Neural cell (in vitro differentiated cells): ENCODE measurements at regions not wholly inside any gene's neighbourhood (a gene's known extent, or its start where the extent isn't known, plus 50 kb on each side); places are given as distances from the start of the nearest gene placed in this dataset.
"Not testable (repeated sequence)": the region's sequence is repeated elsewhere in the genome, so short reads cannot be mapped to it uniquely, and the experiment has no call there.

ENCODE experiments used
- H2AFZ ChIP-seq: fragments of 200-600, 300-800 bp; sonication (generic), shearing (Covaris generic); 2 replicates; pipeline ENCODE4 v1.6.0; 2014; ENCODE audit warnings: low read depth, mild to moderate bottlenecking, antibody characterized with exemption, low read length, moderate library complexity
- H3F3A ChIP-seq: fragments of 200-600 bp; shearing (Covaris generic); 2 replicates; pipeline ENCODE4 v1.6.1; 2016; ENCODE audit warnings: mild to moderate bottlenecking, moderate library complexity, mixed read lengths, antibody characterized with exemption, low read length; ENCODE audit not compliant: insufficient read depth, poor library complexity, severe bottlenecking
- H3K27ac ChIP-seq: fragments of 200-600, 300-800 bp; sonication (generic), shearing (Covaris generic); 2 replicates; pipeline ENCODE4 v1.5.1; 2014; ENCODE audit warnings: mild to moderate bottlenecking, low read length, moderate library complexity
- H3K27me3 ChIP-seq: fragments of 300-800, 200-600 bp; sonication (generic), shearing (Covaris generic); 2 replicates; pipeline ENCODE4 v1.6.0; 2014; ENCODE audit warnings: mild to moderate bottlenecking, low read depth, low read length, moderate library complexity; ENCODE audit not compliant: insufficient read depth
- H3K36me3 ChIP-seq: fragments of 300-800, 200-600 bp; sonication (generic), shearing (Covaris generic); 2 replicates; pipeline ENCODE4 v1.5.1; 2014; ENCODE audit warnings: mild to moderate bottlenecking, antibody characterized with exemption, low read length, moderate library complexity; ENCODE audit not compliant: insufficient read depth
- H3K4me2 ChIP-seq: fragments of 300-800, 200-600 bp; sonication (generic), shearing (Covaris generic); 2 replicates; pipeline ENCODE4 v1.6.0; 2014; ENCODE audit warnings: mild to moderate bottlenecking, low read length
- H3K4me3 ChIP-seq: fragments of 300-800, 200-600 bp; sonication (generic), shearing (Covaris generic); 2 replicates; pipeline ENCODE4 v1.5.1; 2014; ENCODE audit warnings: mild to moderate bottlenecking, low read length, moderate library complexity
- H3K79me2 ChIP-seq: fragments of 200-600 bp; shearing (Covaris generic); replicated peaks from 2 replicates; pipeline ENCODE4 v1.6.0; 2014; ENCODE audit warnings: mild to moderate bottlenecking, low read length, moderate library complexity; ENCODE audit not compliant: insufficient read depth
- H3K9ac ChIP-seq: fragments of 300-800, 200-600 bp; sonication (generic), shearing (Covaris generic); 2 replicates; pipeline ENCODE4 v1.6.1; 2016; ENCODE audit warnings: mild to moderate bottlenecking, low read length, mixed read lengths
- H3K9me2 ChIP-seq: fragments of 200-600 bp; shearing (Covaris generic); 2 replicates; pipeline ENCODE4 v1.6.1; 2016; ENCODE audit warnings: mild to moderate bottlenecking, low read length, mixed read lengths; ENCODE audit not compliant: insufficient read depth
- H3K9me3 ChIP-seq: fragments of 200-600, 300-800 bp; sonication (generic), shearing (Covaris generic); 2 replicates; pipeline ENCODE4 v1.6.1; 2016; ENCODE audit warnings: mild to moderate bottlenecking, mixed run types, low read length, moderate library complexity, mixed read lengths
- H4K20me1 ChIP-seq: fragments of 200-600 bp; shearing (Covaris generic); 2 replicates; pipeline ENCODE4 v1.6.1; 2016; ENCODE audit warnings: mild to moderate bottlenecking, mixed run types; ENCODE audit not compliant: insufficient read depth
- CTCF ChIP-seq: fragments of 450-650 bp; IDR thresholded peaks from 2 replicates; pipeline ENCODE4 v1.5.1; 2014; ENCODE audit warnings: antibody characterized with exemption, mild to moderate bottlenecking, moderate library complexity; ENCODE audit not compliant: poor library complexity, severe bottlenecking
- EP300 ChIP-seq: fragments of 450-650 bp; conservative IDR thresholded peaks from 2 replicates; pipeline ENCODE4 v1.6.1; 2014; ENCODE audit warnings: antibody characterized with exemption, mild to moderate bottlenecking, moderate library complexity; ENCODE audit not compliant: poor library complexity, severe bottlenecking
- EZH2 ChIP-seq: fragments of 200-600, 300-800 bp; shearing (Covaris generic), sonication (generic); IDR thresholded peaks from 2 replicates; pipeline ENCODE4 v1.6.1; 2014; ENCODE audit warnings: antibody characterized with exemption, low read length, borderline replicate concordance, mild to moderate bottlenecking; ENCODE audit not compliant: insufficient read depth, poor library complexity, severe bottlenecking
- MXI1 ChIP-seq: fragments of 450-650 bp; conservative IDR thresholded peaks from 2 replicates; pipeline ENCODE4 v1.6.1; 2014; ENCODE audit warnings: antibody characterized with exemption, mild to moderate bottlenecking; ENCODE audit not compliant: poor library complexity, severe bottlenecking
- POLR2AphosphoS5 ChIP-seq: IDR thresholded peaks from 2 replicates; pipeline ENCODE4 v1.6.1; 2012
- RAD21 ChIP-seq: fragments of 450-650 bp; conservative IDR thresholded peaks from 2 replicates; pipeline ENCODE4 v1.6.1; 2014; ENCODE audit warnings: antibody characterized with exemption, mild to moderate bottlenecking, moderate library complexity
- REST ChIP-seq: IDR thresholded peaks from 2 replicates; pipeline ENCODE4 v1.6.1; 2012; ENCODE audit warnings: borderline replicate concordance
- SMC3 ChIP-seq: fragments of 450-650 bp; conservative IDR thresholded peaks from 2 replicates; pipeline ENCODE4 v1.6.1; 2014; ENCODE audit warnings: antibody characterized with exemption, mild to moderate bottlenecking, moderate library complexity; ENCODE audit not compliant: poor library complexity
- TAF1 ChIP-seq: IDR thresholded peaks from 2 replicates; pipeline ENCODE4 v1.6.1; 2012; ENCODE audit warnings: low read depth

- no peak overlapping the region for H3K27ac ChIP-seq
- no peak overlapping the region for H3K9ac ChIP-seq
- no peak overlapping the region for H3K4me3 ChIP-seq
- H3K4me2 ChIP-seq: no peak overlapping the region
- peaks cover 27% of the 10 kb centered on the region for H3K9me3 ChIP-seq
- no peaks in the 10 kb centered on the region for H3F3A ChIP-seq
- no peaks in the 10 kb centered on the region for H4K20me1 ChIP-seq
- TF ChIP-seq EZH2 (no peak), TAF1 (no peak), POLR2AphosphoS5 (no peak), SMC3 (no peak), MXI1 (no peak), CTCF (no peak), EP300 (no peak), REST (no peak), RAD21 (no peak)
- H3K9me2 ChIP-seq: no peaks in the 10 kb centered on the region
- H3K36me3 ChIP-seq: no peaks in the 10 kb centered on the region
- no peaks in the 10 kb centered on the region for H3K27me3 ChIP-seq
- no peak overlapping the region for H2AFZ ChIP-seq
- H3K79me2 ChIP-seq: no peaks in the 10 kb centered on the region
These were observed 1512.7 kb upstream of the TPTE start for GRCh38 chr21:9008636-9009035.

GRCh38 chr21:9009267-9010016 lies 1511.9 kb upstream of the TPTE start:
- H3K9me2 ChIP-seq, H3K9ac ChIP-seq, H3K79me2 ChIP-seq, H3K36me3 ChIP-seq, H2AFZ ChIP-seq, H3F3A ChIP-seq, H3K27me3 ChIP-seq, H3K27ac ChIP-seq, H4K20me1 ChIP-seq, H3K4me3 ChIP-seq, H3K4me2 ChIP-seq: not testable (repeated sequence)
- H3K9me3 ChIP-seq: peaks cover 27% of the 10 kb centered on the region

GRCh38 chr21:9010121-9010795 lies 1511.1 kb upstream of the TPTE start:
- H4K20me1 ChIP-seq, H3F3A ChIP-seq, H3K4me3 ChIP-seq, H3K9me2 ChIP-seq, H3K9ac ChIP-seq, H2AFZ ChIP-seq, H3K27me3 ChIP-seq, H3K36me3 ChIP-seq, H3K79me2 ChIP-seq, H3K4me2 ChIP-seq, H3K27ac ChIP-seq: not testable (repeated sequence)
- H3K9me3 ChIP-seq: peaks cover 27% of the 10 kb centered on the region

- not testable (repeated sequence) for H2AFZ ChIP-seq, H3K9ac ChIP-seq, H3K36me3 ChIP-seq, H3K9me2 ChIP-seq, H3K27me3 ChIP-seq, H3K4me3 ChIP-seq, H3K79me2 ChIP-seq, H3K27ac ChIP-seq, H3K4me2 ChIP-seq, H3F3A ChIP-seq, H4K20me1 ChIP-seq
- H3K9me3 ChIP-seq: peaks cover 27% of the 10 kb centered on the region
These were observed 1510.2 kb upstream of the TPTE start for GRCh38 chr21:9010936-9011890.
